ENCODE measurements at regions not wholly inside any gene's neighbourhood (a gene's known extent, or its start where the extent isn't known, plus 50 kb on each side); places are given as distances from the start of the nearest gene placed in this dataset.
"Not testable (repeated sequence)": the region's sequence is repeated elsewhere in the genome, so short reads cannot be mapped to it uniquely, and the experiment has no call there.

GRCh38 chr4:125590158-125590557 is 275.4 kb downstream of the FAT4 start:
- TF ChIP-seq ZFX (IDR thresholded peaks at IDR 0.05; ENCODE audit: borderline replicate concordance), result no peak
- TF ChIP-seq, protein P1, sequence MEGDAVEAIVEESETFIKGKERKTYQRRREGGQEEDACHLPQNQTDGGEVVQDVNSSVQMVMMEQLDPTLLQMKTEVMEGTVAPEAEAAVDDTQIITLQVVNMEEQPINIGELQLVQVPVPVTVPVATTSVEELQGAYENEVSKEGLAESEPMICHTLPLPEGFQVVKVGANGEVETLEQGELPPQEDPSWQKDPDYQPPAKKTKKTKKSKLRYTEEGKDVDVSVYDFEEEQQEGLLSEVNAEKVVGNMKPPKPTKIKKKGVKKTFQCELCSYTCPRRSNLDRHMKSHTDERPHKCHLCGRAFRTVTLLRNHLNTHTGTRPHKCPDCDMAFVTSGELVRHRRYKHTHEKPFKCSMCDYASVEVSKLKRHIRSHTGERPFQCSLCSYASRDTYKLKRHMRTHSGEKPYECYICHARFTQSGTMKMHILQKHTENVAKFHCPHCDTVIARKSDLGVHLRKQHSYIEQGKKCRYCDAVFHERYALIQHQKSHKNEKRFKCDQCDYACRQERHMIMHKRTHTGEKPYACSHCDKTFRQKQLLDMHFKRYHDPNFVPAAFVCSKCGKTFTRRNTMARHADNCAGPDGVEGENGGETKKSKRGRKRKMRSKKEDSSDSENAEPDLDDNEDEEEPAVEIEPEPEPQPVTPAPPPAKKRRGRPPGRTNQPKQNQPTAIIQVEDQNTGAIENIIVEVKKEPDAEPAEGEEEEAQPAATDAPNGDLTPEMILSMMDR (IDR thresholded peaks at IDR 0.05), result no peak
- H3K27ac ChIP-seq, result no peak overlapping the region

DNA sequence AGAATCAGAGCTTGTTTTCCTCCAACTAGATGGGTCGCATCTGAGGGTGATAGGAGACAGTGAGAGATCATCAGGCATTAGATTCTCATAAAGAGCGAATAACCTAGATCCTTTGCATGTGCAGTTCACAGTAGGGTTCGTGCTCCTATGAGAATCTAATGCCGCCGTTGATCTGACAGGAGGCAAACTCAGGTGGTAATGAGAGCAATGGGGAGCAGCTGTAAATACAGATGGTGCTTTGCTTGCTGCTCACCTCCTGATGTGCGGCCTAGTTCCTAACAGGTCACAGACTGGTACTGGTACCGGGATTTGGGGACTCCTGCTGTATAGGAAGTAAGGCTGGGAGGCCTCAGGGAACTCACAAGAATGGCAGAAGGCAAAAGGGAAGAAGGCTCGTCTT is 276.5 kb downstream of the FAT4 start:
- no peak for TF ChIP-seq ZFX (IDR thresholded peaks at IDR 0.05; ENCODE audit: borderline replicate concordance)
- TF ChIP-seq, protein P1 (IDR thresholded peaks at IDR 0.05), result no peak
- no peak overlapping the region for H3K27ac ChIP-seq

DNA sequence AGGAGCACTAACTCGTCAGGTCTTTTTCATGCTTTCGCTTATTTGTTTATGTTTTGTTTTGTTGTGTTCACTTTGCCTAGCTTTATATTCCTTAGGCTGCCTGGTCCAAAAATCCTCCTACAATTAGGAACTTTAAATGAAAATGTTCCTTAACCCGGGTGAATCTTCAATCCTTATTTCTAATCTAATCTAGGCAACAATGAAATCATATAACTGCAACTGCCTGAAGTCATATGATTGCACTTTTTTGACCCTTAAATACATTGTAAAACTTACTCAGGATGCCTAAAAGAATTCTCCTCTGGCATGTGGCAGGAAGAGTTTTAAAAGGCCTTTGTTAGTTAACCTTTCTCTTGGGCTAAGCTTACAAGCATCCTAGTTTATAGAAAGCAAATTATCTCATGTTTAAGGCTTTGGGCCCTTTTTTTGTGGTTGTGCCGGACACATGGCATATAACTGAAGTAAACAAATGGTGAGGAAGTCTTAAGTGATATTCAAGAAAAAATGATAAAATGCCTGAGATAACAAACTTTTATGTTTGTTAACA is 279.4 kb downstream of the FAT4 start:
- H3K27ac ChIP-seq, result no peak overlapping the region

GRCh38 chr4:125605926-125606325 is 291.2 kb downstream of the FAT4 start:
- H3K27ac ChIP-seq, result not testable (repeated sequence)

More for the DNA sequence above, 279.4 kb downstream of the FAT4 start:
- TF ChIP-seq, protein P1 (IDR thresholded peaks at IDR 0.05), result no peak
- TF ChIP-seq ZFX (IDR thresholded peaks at IDR 0.05; ENCODE audit: borderline replicate concordance), result no peak

- TF ChIP-seq ZFX (IDR thresholded peaks at IDR 0.05; ENCODE audit: borderline replicate concordance), result no peak
- TF ChIP-seq, protein P1 (IDR thresholded peaks at IDR 0.05), result no peak
- H3K27ac ChIP-seq, result no peak overlapping the region
Measured at GRCh38 chr4:125620066-125620860, 305.5 kb downstream of the FAT4 start.

DNA sequence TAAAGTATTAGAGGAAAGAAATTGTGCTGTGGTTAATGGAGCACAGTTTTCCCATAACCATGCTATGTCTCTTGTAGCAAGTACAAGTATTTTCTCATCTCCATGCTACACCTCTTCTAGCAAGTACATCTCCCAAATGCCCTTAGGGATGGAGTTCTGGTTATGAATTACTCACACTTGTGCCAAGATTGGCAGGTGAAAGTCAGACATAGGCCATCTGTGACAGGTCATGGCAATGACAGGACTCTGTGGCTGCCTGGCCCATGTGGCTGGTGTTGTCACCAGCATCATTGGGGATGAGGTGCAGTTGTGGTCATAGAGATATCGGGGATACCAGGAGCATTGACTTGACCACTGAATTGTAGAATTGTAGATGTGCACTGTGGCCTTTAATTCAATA is 310.2 kb downstream of the FAT4 start:
- no peak overlapping the region for H3K27ac ChIP-seq
- TF ChIP-seq ZFX (IDR thresholded peaks at IDR 0.05; ENCODE audit: borderline replicate concordance), result no peak
- TF ChIP-seq, protein P1 (IDR thresholded peaks at IDR 0.05), result no peak

- no peak for TF ChIP-seq ZFX (IDR thresholded peaks at IDR 0.05; ENCODE audit: borderline replicate concordance)
- TF ChIP-seq, protein P1 (IDR thresholded peaks at IDR 0.05), result no peak
- no peak overlapping the region for H3K27ac ChIP-seq
Measured at GRCh38 chr4:125626946-125627345, 312.2 kb downstream of the FAT4 start.

Data from 22Rv1 (cell line).